Stomach smooth muscle (tissue), 2 donors: ENCODE measurements at regions not wholly inside any gene's neighbourhood (a gene's known extent, or its start where the extent isn't known, plus 50 kb on each side); places are given as distances from the start of the nearest gene placed in this dataset.

Experiments used
- H3K27ac ChIP-seq: one replicate; pipeline ENCODE4 v1.7.0; 2013; ENCODE audit warnings: mild to moderate bottlenecking, low read length, inconsistent platforms
- H3K27me3 ChIP-seq, 2 donors: one replicate each; pipeline ENCODE4 v1.7.0; 2013; ENCODE audit warnings: low read length in 2 of 2; ENCODE audit not compliant: insufficient read depth in 2 of 2, control insufficient read depth in 1 of 2
- H3K36me3 ChIP-seq, 2 donors: one replicate each; pipeline ENCODE4 v1.7.0; 2013; ENCODE audit warnings: low read length in 2 of 2; ENCODE audit not compliant: control insufficient read depth in 2 of 2, insufficient read depth in 2 of 2
- H3K4me1 ChIP-seq: one replicate; pipeline ENCODE4 v1.7.0; 2013; ENCODE audit warnings: low read length; ENCODE audit not compliant: control insufficient read depth, insufficient read depth
- H3K4me3 ChIP-seq, 2 donors: one replicate each; pipeline ENCODE4 v1.7.0; 2013; ENCODE audit warnings: low read length in 2 of 2
- H3K9ac ChIP-seq, 2 donors: one replicate each; pipeline ENCODE4 v1.7.0; 2013; ENCODE audit warnings: low read length in 2 of 2, mild to moderate bottlenecking in 1 of 2
- H3K9me3 ChIP-seq, 2 donors: one replicate each; pipeline ENCODE4 v1.7.0; 2013; ENCODE audit warnings: low read length in 2 of 2; ENCODE audit not compliant: control insufficient read depth in 2 of 2
- donor health status: healthy.
- donor health status: Pancreatic carcinoma.

GRCh38 chr1:58989845-58990244 lies 206.0 kb upstream of the JUN start:
- Histone ChIP-seq H3K27me3 (no peaks in the 10 kb centered on the region), H3K4me3 (no peak overlapping the region), H3K4me1 (no peaks in the 10 kb centered on the region), H3K36me3 (no peaks in the 10 kb centered on the region), H3K27ac (no peak overlapping the region), H3K9me3 (no peaks in the 10 kb centered on the region), H3K9ac (no peak overlapping the region)

- Histone ChIP-seq H3K27me3 (no peaks in the 10 kb centered on the region), H3K36me3 (no peaks in the 10 kb centered on the region), H3K9ac (no peak overlapping the region), H3K4me3 (no peak overlapping the region), H3K9me3 (no peaks in the 10 kb centered on the region), H3K27ac (no peak overlapping the region), H3K4me1 (no peaks in the 10 kb centered on the region)
Observed at GRCh38 chr1:58991305-58991704, 207.5 kb upstream of the JUN start.

GRCh38 chr1:58992643-58993042 lies 208.8 kb upstream of the JUN start:
- Histone ChIP-seq H3K27me3 (no peaks in the 10 kb centered on the region), H3K4me3 (no peak overlapping the region), H3K9ac (no peak overlapping the region), H3K27ac (no peak overlapping the region), H3K9me3 (no peaks in the 10 kb centered on the region), H3K4me1 (no peaks in the 10 kb centered on the region), H3K36me3 (no peaks in the 10 kb centered on the region)

- H3K4me1 ChIP-seq: no peaks in the 10 kb centered on the region
- H3K27me3 ChIP-seq: no peaks in the 10 kb centered on the region
- H3K9ac ChIP-seq: no peak overlapping the region
- H3K27ac ChIP-seq: no peak overlapping the region
- H3K4me3 ChIP-seq: no peak overlapping the region
- H3K36me3 ChIP-seq: no peaks in the 10 kb centered on the region
- no peaks in the 10 kb centered on the region for H3K9me3 ChIP-seq
Observed at GRCh38 chr1:58993403-58993802, 209.6 kb upstream of the JUN start.

- Histone ChIP-seq H3K4me1 (no peaks in the 10 kb centered on the region), H3K36me3 (no peaks in the 10 kb centered on the region), H3K9me3 (no peaks in the 10 kb centered on the region), H3K9ac (no peak overlapping the region), H3K27me3 (no peaks in the 10 kb centered on the region), H3K27ac (no peak overlapping the region), H3K4me3 (no peak overlapping the region)
Observed at GRCh38 chr1:58994664-58995063, 210.8 kb upstream of the JUN start.

GRCh38 chr1:58996341-58997059 lies 212.7 kb upstream of the JUN start:
- no peaks in the 10 kb centered on the region for H3K27me3 ChIP-seq
- H3K4me1 ChIP-seq: no peaks in the 10 kb centered on the region
- no peak overlapping the region for H3K4me3 ChIP-seq
- H3K9me3 ChIP-seq: no peaks in the 10 kb centered on the region
- H3K36me3 ChIP-seq: no peaks in the 10 kb centered on the region
- no peak overlapping the region for H3K27ac ChIP-seq
- no peak overlapping the region for H3K9ac ChIP-seq

GRCh38 chr1:58997060-58997411 lies 213.2 kb upstream of the JUN start:
- H3K27me3 ChIP-seq: no peaks in the 10 kb centered on the region
- no peaks in the 10 kb centered on the region for H3K36me3 ChIP-seq
- H3K27ac ChIP-seq: no peak overlapping the region
- H3K9ac ChIP-seq: no peak overlapping the region
- H3K4me1 ChIP-seq: no peaks in the 10 kb centered on the region
- no peaks in the 10 kb centered on the region for H3K9me3 ChIP-seq
- no peak overlapping the region for H3K4me3 ChIP-seq

GRCh38 chr1:58997637-58998036 lies 213.8 kb upstream of the JUN start:
- Histone ChIP-seq H3K27ac (no peak overlapping the region), H3K27me3 (no peaks in the 10 kb centered on the region)

GRCh38 chr1:58999676-59000075 lies 215.8 kb upstream of the JUN start:
- H3K27ac ChIP-seq: no peak overlapping the region
- H3K4me1 ChIP-seq: no peaks in the 10 kb centered on the region
- H3K4me3 ChIP-seq: no peak overlapping the region
- H3K27me3 ChIP-seq: no peaks in the 10 kb centered on the region
- no peaks in the 10 kb centered on the region for H3K36me3 ChIP-seq
- H3K9ac ChIP-seq: no peak overlapping the region
- no peaks in the 10 kb centered on the region for H3K9me3 ChIP-seq

More at GRCh38 chr1:58997637-58998036, 213.8 kb upstream of the JUN start:
- no peaks in the 10 kb centered on the region for H3K4me1 ChIP-seq
- no peaks in the 10 kb centered on the region for H3K36me3 ChIP-seq
- no peaks in the 10 kb centered on the region for H3K9me3 ChIP-seq
- no peak overlapping the region for H3K4me3 ChIP-seq
- H3K9ac ChIP-seq: no peak overlapping the region

GRCh38 chr1:59004755-59005154 lies 220.9 kb upstream of the JUN start:
- no peak overlapping the region for H3K4me3 ChIP-seq
- H3K4me1 ChIP-seq: peaks cover 3% of the 10 kb centered on the region
- no peak overlapping the region for H3K9ac ChIP-seq
- H3K27ac ChIP-seq: no peak overlapping the region
- H3K36me3 ChIP-seq: no peaks in the 10 kb centered on the region
- no peaks in the 10 kb centered on the region for H3K9me3 ChIP-seq
- H3K27me3 ChIP-seq: no peaks in the 10 kb centered on the region

GRCh38 chr1:59005491-59006288 lies 221.8 kb upstream of the JUN start:
- Histone ChIP-seq H3K9ac (no peak overlapping the region), H3K27me3 (no peaks in the 10 kb centered on the region), H3K9me3 (no peaks in the 10 kb centered on the region), H3K4me1 (peaks cover 3% of the 10 kb centered on the region), H3K27ac (no peak overlapping the region), H3K4me3 (no peak overlapping the region), H3K36me3 (no peaks in the 10 kb centered on the region)
